ENCODE measurements at regions not wholly inside any gene's neighbourhood (a gene's known extent, or its start where the extent isn't known, plus 50 kb on each side); places are given as distances from the start of the nearest gene placed in this dataset.

DNA sequence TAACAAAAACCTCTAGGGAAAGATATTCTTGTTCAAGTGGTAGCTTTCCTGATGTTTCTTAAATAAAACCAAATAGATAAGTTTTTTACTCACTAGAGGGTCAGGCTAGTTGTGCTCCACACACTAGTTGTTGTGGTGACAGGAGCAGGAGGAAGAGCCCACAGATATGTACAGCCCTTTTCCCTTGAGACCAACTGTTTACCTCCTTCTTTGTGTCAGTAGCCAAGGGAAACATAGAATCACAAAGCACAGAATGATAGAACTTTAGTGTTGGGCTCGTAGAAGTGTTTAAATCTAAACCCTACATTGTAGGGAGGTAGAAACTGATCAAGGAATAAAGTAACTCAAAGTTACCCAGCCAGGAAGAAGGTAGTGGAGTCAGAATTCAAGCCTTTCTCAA is 309.0 kb downstream of the CTH start:
- TF ChIP-seq, protein P1, sequence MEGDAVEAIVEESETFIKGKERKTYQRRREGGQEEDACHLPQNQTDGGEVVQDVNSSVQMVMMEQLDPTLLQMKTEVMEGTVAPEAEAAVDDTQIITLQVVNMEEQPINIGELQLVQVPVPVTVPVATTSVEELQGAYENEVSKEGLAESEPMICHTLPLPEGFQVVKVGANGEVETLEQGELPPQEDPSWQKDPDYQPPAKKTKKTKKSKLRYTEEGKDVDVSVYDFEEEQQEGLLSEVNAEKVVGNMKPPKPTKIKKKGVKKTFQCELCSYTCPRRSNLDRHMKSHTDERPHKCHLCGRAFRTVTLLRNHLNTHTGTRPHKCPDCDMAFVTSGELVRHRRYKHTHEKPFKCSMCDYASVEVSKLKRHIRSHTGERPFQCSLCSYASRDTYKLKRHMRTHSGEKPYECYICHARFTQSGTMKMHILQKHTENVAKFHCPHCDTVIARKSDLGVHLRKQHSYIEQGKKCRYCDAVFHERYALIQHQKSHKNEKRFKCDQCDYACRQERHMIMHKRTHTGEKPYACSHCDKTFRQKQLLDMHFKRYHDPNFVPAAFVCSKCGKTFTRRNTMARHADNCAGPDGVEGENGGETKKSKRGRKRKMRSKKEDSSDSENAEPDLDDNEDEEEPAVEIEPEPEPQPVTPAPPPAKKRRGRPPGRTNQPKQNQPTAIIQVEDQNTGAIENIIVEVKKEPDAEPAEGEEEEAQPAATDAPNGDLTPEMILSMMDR (IDR thresholded peaks at IDR 0.05; ENCODE audit: poor library complexity), result no peak
- no peak for TF ChIP-seq EZH2 (IDR thresholded peaks at IDR 0.05; ENCODE audit: borderline replicate concordance)
